Renal cortex interstitium (tissue), 11 donors: ENCODE measurements at regions not wholly inside any gene's neighbourhood (a gene's known extent, or its start where the extent isn't known, plus 50 kb on each side); places are given as distances from the start of the nearest gene placed in this dataset.
A peak's percentile ranks its signal among the peaks of the same experiment; 100 is the strongest.

Experiments
- DNase-seq, 11 donors: peaks; one replicate each; pipeline ENCODE4 v3.0.0-alpha.2; 2013; ENCODE audit warnings: low read depth in 9 of 11, low spot score in 4 of 11; ENCODE audit errors: extremely low read depth in 1 of 11

- no peak for DNase-seq
Observed at GRCh38 chr20:51095633-51096521, 73.0 kb upstream of the KCNG1 start.

GRCh38 chr20:51094221-51094620 lies 71.3 kb upstream of the KCNG1 start:
- DNase-seq: no peak

- no peak for DNase-seq
Observed at GRCh38 chr20:51093240-51093763, 70.4 kb upstream of the KCNG1 start.

GRCh38 chr20:51092338-51092737 lies 69.4 kb upstream of the KCNG1 start:
- DNase-seq: no peak

GRCh38 chr20:51091406-51092195 lies 68.7 kb upstream of the KCNG1 start:
- DNase-seq: no peak

GRCh38 chr20:51089840-51090239 lies 66.9 kb upstream of the KCNG1 start:
- DNase-seq: no peak

- DNase-seq: no peak
Observed at GRCh38 chr20:51089272-51089781, 66.4 kb upstream of the KCNG1 start.

- peak in 1 of 11 donors; percentile 14 for DNase-seq
Observed at GRCh38 chr20:51087266-51087665, 64.4 kb upstream of the KCNG1 start.

- DNase-seq: no peak
Observed at GRCh38 chr20:51085769-51086168, 62.9 kb upstream of the KCNG1 start.

- no peak for DNase-seq
Observed at GRCh38 chr20:51084593-51085377, 61.9 kb upstream of the KCNG1 start.

- DNase-seq: no peak
Observed at GRCh38 chr20:51083447-51083846, 60.5 kb upstream of the KCNG1 start.

- DNase-seq: no peak
Observed at GRCh38 chr20:51082988-51083387, 60.1 kb upstream of the KCNG1 start.

- no peak for DNase-seq
Observed at GRCh38 chr20:51080516-51080915, 57.6 kb upstream of the KCNG1 start.

GRCh38 chr20:51079488-51079887 lies 56.6 kb upstream of the KCNG1 start:
- DNase-seq: no peak

- DNase-seq: no peak
Observed at GRCh38 chr20:51077686-51078060, 54.8 kb upstream of the KCNG1 start.

GRCh38 chr20:51076786-51077685 lies 54.1 kb upstream of the KCNG1 start:
- no peak for DNase-seq

- DNase-seq: no peak
Observed at GRCh38 chr20:51074062-51074461, 51.2 kb upstream of the KCNG1 start.
